ENCODE measurements at regions not wholly inside any gene's neighbourhood (a gene's known extent, or its start where the extent isn't known, plus 50 kb on each side); places are given as distances from the start of the nearest gene placed in this dataset.

DNA sequence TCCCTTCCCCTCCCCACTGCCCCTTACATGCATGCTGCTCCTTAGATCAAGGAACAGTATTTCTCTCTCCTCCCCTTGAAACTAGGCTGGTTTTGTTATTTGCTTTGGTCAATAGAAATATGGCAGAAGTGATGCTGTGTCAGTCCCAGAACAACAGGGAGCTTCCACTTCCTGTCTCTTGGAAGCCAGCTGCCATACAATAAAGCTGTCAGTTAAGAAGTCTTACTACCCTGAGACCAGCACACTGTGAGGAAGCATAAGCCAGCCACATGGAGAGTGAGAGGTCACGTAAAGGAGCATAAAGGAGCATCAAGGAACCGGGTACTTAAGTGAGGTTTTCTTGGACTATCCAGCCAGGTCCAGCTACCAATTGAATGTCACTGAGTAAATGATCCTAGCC is 126.6 kb downstream of the NOL4 start:
- TF ChIP-seq POLR2A (IDR thresholded peaks at IDR 0.05) = no peak
- TF ChIP-seq, protein P1, sequence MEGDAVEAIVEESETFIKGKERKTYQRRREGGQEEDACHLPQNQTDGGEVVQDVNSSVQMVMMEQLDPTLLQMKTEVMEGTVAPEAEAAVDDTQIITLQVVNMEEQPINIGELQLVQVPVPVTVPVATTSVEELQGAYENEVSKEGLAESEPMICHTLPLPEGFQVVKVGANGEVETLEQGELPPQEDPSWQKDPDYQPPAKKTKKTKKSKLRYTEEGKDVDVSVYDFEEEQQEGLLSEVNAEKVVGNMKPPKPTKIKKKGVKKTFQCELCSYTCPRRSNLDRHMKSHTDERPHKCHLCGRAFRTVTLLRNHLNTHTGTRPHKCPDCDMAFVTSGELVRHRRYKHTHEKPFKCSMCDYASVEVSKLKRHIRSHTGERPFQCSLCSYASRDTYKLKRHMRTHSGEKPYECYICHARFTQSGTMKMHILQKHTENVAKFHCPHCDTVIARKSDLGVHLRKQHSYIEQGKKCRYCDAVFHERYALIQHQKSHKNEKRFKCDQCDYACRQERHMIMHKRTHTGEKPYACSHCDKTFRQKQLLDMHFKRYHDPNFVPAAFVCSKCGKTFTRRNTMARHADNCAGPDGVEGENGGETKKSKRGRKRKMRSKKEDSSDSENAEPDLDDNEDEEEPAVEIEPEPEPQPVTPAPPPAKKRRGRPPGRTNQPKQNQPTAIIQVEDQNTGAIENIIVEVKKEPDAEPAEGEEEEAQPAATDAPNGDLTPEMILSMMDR (IDR thresholded peaks at IDR 0.05) = no peak
- no peak for TF ChIP-seq EP300 (IDR thresholded peaks at IDR 0.05)
- Histone ChIP-seq H3K27ac (no peak overlapping the region), H3K4me1 (ENCODE audit: insufficient read depth) (no peaks in the 10 kb centered on the region), H3K4me3 (no peak overlapping the region), H3K9me3 (no peaks in the 10 kb centered on the region), H3K27me3 (no peaks in the 10 kb centered on the region), H3K36me3 (no peaks in the 10 kb centered on the region)
- DNase-seq = no peak
- WGBS, 3 donors = 60 to 71% (median 62%) methylated on average over 2 of the region's 2 CpGs
- intact Hi-C loops (cut with DNase I) = no loop called here

DNA sequence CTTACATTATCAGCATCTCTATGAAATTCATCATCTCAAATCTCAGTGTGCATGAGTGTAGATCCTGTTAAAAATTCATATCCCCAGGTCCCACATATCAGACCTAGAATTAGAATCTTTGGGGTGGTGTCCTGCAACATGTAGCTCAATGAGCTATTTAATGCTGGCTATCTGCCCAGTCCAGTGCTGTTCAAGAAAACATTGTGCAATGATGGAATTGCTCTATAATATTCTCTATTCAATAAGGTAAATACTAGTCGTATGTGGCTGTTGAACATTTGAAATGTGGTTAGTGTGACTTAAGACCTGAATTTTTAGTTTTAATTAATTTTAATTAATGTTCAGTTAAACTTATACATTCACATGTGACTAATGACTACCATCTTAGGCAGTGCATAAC is 127.4 kb downstream of the NOL4 start:
- Histone ChIP-seq H3K27me3 (no peaks in the 10 kb centered on the region), H3K4me3 (no peak overlapping the region), H3K9me3 (no peaks in the 10 kb centered on the region), H3K36me3 (no peaks in the 10 kb centered on the region), H3K4me1 (ENCODE audit: insufficient read depth) (no peaks in the 10 kb centered on the region), H3K27ac (no peak overlapping the region)
- intact Hi-C loops (cut with DNase I) = no loop called here
- WGBS, 3 donors = 82 to 88% (median 84%) methylated on average over 1 of the region's 1 CpG
- DNase-seq = no peak
- TF ChIP-seq POLR2A (IDR thresholded peaks at IDR 0.05) = no peak
- TF ChIP-seq, protein P1 (IDR thresholded peaks at IDR 0.05) = no peak
- no peak for TF ChIP-seq EP300 (IDR thresholded peaks at IDR 0.05)

DNA sequence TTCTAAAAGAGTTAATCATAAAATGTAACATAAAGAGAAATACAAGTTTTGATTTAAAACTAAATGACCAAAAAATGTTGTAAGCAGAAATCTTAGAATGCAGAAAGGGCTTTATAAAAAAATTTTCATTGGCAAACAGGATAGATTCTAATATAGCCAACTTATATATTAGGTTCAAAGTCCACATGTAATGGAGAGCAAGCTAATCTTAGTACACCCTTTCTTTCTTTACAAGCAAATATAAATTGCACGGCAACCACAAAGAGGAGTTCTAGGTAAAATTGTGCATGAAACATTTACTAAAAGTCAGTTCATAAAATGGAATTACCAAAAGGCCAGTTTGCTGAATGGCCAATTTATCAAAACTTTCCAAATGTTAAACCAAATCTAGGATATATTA is 130.6 kb downstream of the NOL4 start:
- Histone ChIP-seq H3K9me3 (no peaks in the 10 kb centered on the region), H3K27ac (no peak overlapping the region), H3K4me1 (ENCODE audit: insufficient read depth) (no peaks in the 10 kb centered on the region), H3K27me3 (no peaks in the 10 kb centered on the region), H3K4me3 (no peak overlapping the region), H3K36me3 (no peaks in the 10 kb centered on the region)
- intact Hi-C loops (cut with DNase I) = no loop called here
- TF ChIP-seq, protein P1 (IDR thresholded peaks at IDR 0.05) = no peak
- no peak for TF ChIP-seq POLR2A (IDR thresholded peaks at IDR 0.05)
- no peak for TF ChIP-seq EP300 (IDR thresholded peaks at IDR 0.05)
- 88 to 97% (median 91%) methylated on average over 1 of the region's 1 CpG for WGBS, 3 donors
- no peak for DNase-seq

DNA sequence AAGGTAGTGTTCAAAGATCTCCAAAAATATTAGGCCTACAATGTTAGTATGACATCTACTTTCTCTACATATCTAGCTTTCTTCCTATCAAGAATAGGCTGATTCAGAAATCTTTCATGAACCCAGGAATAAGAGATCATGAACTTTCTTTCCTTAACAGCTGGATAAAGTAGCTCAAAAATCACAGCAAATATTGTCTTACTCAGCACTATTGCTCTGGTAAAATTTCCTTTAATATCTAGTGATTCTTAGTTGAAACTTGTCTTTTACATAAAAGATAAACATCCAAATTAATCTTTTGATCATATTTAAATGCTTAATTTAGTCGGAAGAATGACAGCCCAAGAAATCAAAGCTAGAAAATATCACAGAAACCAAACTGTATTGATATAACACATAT is 131.9 kb downstream of the NOL4 start:
- H3K4me3 ChIP-seq = no peak overlapping the region
- intact Hi-C loops (cut with DNase I) = no loop called here
- no peaks in the 10 kb centered on the region for H3K9me3 ChIP-seq
- TF ChIP-seq EP300 (IDR thresholded peaks at IDR 0.05) (no peak), POLR2A (IDR thresholded peaks at IDR 0.05) (no peak)
- TF ChIP-seq, protein P1 (IDR thresholded peaks at IDR 0.05) = no peak
- no peak for DNase-seq
- 76 to 84% (median 84%) methylated on average over 1 of the region's 1 CpG for WGBS, 3 donors
- H3K27ac ChIP-seq = no peak overlapping the region
- H3K27me3 ChIP-seq = no peaks in the 10 kb centered on the region
- H3K36me3 ChIP-seq = no peaks in the 10 kb centered on the region
- no peaks in the 10 kb centered on the region for H3K4me1 ChIP-seq (ENCODE audit: insufficient read depth)

DNA sequence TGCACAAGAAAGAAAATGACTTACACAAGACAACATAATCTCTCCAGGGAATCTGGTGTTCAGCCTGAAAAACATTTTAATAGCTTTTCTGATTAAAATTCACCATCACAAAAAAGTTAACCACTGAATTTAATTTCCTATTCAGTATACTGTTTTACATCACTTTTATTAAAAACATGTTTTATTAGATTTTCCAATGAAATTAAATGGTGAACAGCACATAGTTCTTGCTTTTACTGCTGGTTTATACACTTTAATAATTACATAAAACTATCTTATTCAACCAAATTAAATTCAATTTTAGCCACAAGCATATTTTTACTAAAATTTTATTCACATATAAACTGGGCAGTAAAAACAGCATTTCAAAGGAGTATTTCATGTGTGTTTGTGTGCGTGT is 138.3 kb downstream of the NOL4 start:
- WGBS, 3 donors = 0 to 54% (median 40%) methylated on average over 1 of the region's 1 CpG

More for the DNA sequence above, 138.3 kb downstream of the NOL4 start:
- intact Hi-C loops (cut with DNase I) = no loop called here
- H3K4me3 ChIP-seq = no peak overlapping the region
- no peaks in the 10 kb centered on the region for H3K9me3 ChIP-seq
- no peaks in the 10 kb centered on the region for H3K36me3 ChIP-seq
- no peaks in the 10 kb centered on the region for H3K27me3 ChIP-seq
- H3K4me1 ChIP-seq (ENCODE audit: insufficient read depth) = no peaks in the 10 kb centered on the region
- H3K27ac ChIP-seq = no peak overlapping the region
- DNase-seq = no peak
- TF ChIP-seq EP300 (IDR thresholded peaks at IDR 0.05) = no peak
- no peak for TF ChIP-seq POLR2A (IDR thresholded peaks at IDR 0.05)
- TF ChIP-seq, protein P1 (IDR thresholded peaks at IDR 0.05) = no peak

Measured in ovary (tissue), 7 donors.